Mesenchymal stem cell (in vitro differentiated cells and primary cell): ENCODE measurements at regions not wholly inside any gene's neighbourhood (a gene's known extent, or its start where the extent isn't known, plus 50 kb on each side); places are given as distances from the start of the nearest gene placed in this dataset.

Experiments used
- DNase-seq: peaks from one replicate; pipeline ENCODE4 v3.0.0-alpha.2; 2013
- H2AFZ ChIP-seq: one replicate; pipeline ENCODE4 v1.6.1; 2013; ENCODE audit warnings: low read depth, mild to moderate bottlenecking, control low read depth, inconsistent platforms, low read length, moderate library complexity
- H2AK5ac ChIP-seq: 2 replicates; pipeline ENCODE4 v1.6.1; 2013; ENCODE audit warnings: low read length, moderate library complexity, mild to moderate bottlenecking, inconsistent platforms; ENCODE audit not compliant: severe bottlenecking
- H2BK120ac ChIP-seq: one replicate; pipeline ENCODE4 v1.6.1; 2013; ENCODE audit warnings: low read depth, mild to moderate bottlenecking, inconsistent platforms, low read length, moderate library complexity
- H2BK12ac ChIP-seq, 2 experiments: one replicate each; pipeline ENCODE4 v1.6.1; 2013; ENCODE audit warnings: inconsistent platforms in 2 of 2, low read length in 2 of 2, mild to moderate bottlenecking in 2 of 2, moderate library complexity in 2 of 2, control low read depth in 1 of 2
- H2BK15ac ChIP-seq: one replicate; pipeline ENCODE4 v1.6.1; 2013; ENCODE audit warnings: mild to moderate bottlenecking, low read depth, inconsistent platforms; ENCODE audit not compliant: poor library complexity, severe bottlenecking
- H2BK5ac ChIP-seq: 2 replicates; pipeline ENCODE4 v1.6.1; 2013; ENCODE audit warnings: low read depth, mild to moderate bottlenecking, low read length, control low read depth, inconsistent platforms; ENCODE audit not compliant: poor library complexity, severe bottlenecking
- H3K14ac ChIP-seq, 2 experiments: one replicate each; pipeline ENCODE4 v1.6.1; 2013; ENCODE audit warnings: inconsistent platforms in 2 of 2, low read length in 2 of 2, control low read depth in 1 of 2, mild to moderate bottlenecking in 1 of 2, moderate library complexity in 1 of 2
- H3K18ac ChIP-seq, 2 experiments: one replicate each; pipeline ENCODE4 v1.6.1; 2013; ENCODE audit warnings: inconsistent platforms in 2 of 2, low read length in 2 of 2, control low read depth in 1 of 2, low read depth in 1 of 2, mild to moderate bottlenecking in 1 of 2
- H3K23ac ChIP-seq, 2 experiments: one replicate each; pipeline ENCODE4 v1.6.1; 2013; ENCODE audit warnings: inconsistent platforms in 2 of 2, low read length in 2 of 2, mild to moderate bottlenecking in 2 of 2, moderate library complexity in 2 of 2, control low read depth in 1 of 2
- H3K27ac ChIP-seq: 2 replicates; pipeline ENCODE4 v1.5.1; 2013; ENCODE audit warnings: mild to moderate bottlenecking, moderate library complexity, low read length, control low read depth, inconsistent platforms; ENCODE audit not compliant: poor library complexity, severe bottlenecking
- H3K27me3 ChIP-seq, 2 experiments: 2 replicates each; pipeline versions ENCODE4 v1.6.1 to v1.7.0; 2013; ENCODE audit warnings: low read length in 2 of 2, mild to moderate bottlenecking in 2 of 2, moderate library complexity in 2 of 2, control low read depth in 1 of 2, inconsistent platforms in 1 of 2; ENCODE audit not compliant: control insufficient read depth in 1 of 2, insufficient read depth in 1 of 2
- H3K36me3 ChIP-seq, 2 experiments: 2 replicates each; pipeline versions ENCODE4 v1.6.1 to v1.7.0; 2013; ENCODE audit warnings: low read length in 2 of 2, control low read depth in 1 of 2, inconsistent platforms in 1 of 2, low read depth in 1 of 2, mild to moderate bottlenecking in 1 of 2; ENCODE audit not compliant: insufficient read depth in 2 of 2, control insufficient read depth in 1 of 2
- H3K4ac ChIP-seq, 2 experiments: one replicate each; pipeline ENCODE4 v1.6.1; 2013; ENCODE audit warnings: inconsistent platforms in 2 of 2, low read length in 2 of 2, mild to moderate bottlenecking in 2 of 2, moderate library complexity in 2 of 2, control low read depth in 1 of 2, low read depth in 1 of 2
- H3K4me1 ChIP-seq: 2 replicates; pipeline ENCODE4 v1.6.1; 2013; ENCODE audit warnings: low read depth, low read length, control low read depth; ENCODE audit not compliant: control insufficient read depth, insufficient read depth
- H3K4me2 ChIP-seq: 2 replicates; pipeline ENCODE4 v1.6.1; 2013; ENCODE audit warnings: low read length, mild to moderate bottlenecking, inconsistent platforms; ENCODE audit not compliant: poor library complexity, severe bottlenecking
- H3K4me3 ChIP-seq, 2 experiments: 2 replicates each; pipeline versions ENCODE4 v1.5.1 to v1.7.0; 2013; ENCODE audit warnings: low read length in 2 of 2, mild to moderate bottlenecking in 2 of 2, control low read depth in 1 of 2, low read depth in 1 of 2; ENCODE audit not compliant: insufficient read depth in 1 of 2
- H3K79me1 ChIP-seq: replicated peaks from 2 replicates; pipeline ENCODE4 v1.6.1; 2013; ENCODE audit warnings: mild to moderate bottlenecking, control low read depth, low read length, inconsistent platforms; ENCODE audit not compliant: poor library complexity, severe bottlenecking
- H3K9ac ChIP-seq: 2 replicates; pipeline ENCODE4 v1.7.0; 2013; ENCODE audit warnings: mild to moderate bottlenecking, low read length, moderate library complexity
- H3K9me3 ChIP-seq: 2 replicates; pipeline ENCODE4 v1.7.0; 2013; ENCODE audit warnings: mild to moderate bottlenecking, low read length; ENCODE audit not compliant: control insufficient read depth
- H4K8ac ChIP-seq: one replicate; pipeline ENCODE4 v1.6.1; 2013; ENCODE audit warnings: inconsistent platforms, mild to moderate bottlenecking, low read length, moderate library complexity
- H4K91ac ChIP-seq: one replicate; pipeline ENCODE4 v1.6.1; 2013; ENCODE audit warnings: mild to moderate bottlenecking, low read length, inconsistent platforms
- WGBS: methylation state at CpG from one replicate; pipeline ENCODE4 v1.1.7; 2013; ENCODE audit warnings: mixed read lengths; 5-methylcytosine and 5-hydroxymethylcytosine counted together

DNA sequence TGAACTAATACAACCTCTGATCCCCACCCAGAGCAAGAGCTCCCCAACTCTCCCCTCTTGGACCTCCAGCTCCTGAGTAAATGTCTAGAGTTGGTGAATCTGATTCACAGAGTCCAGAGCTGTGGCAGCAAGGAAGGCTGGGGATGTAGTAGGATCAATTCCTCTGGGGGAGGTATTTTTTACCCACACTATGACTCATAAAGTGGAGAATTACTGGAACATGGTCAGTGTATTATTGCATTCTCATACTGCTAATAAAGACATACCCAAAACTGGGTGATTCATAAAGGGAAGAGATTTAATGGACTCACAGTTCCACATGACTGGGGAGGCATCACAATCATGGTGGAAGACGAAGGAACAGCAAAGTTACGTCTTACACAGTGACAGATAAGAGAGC lies 496.7 kb downstream of the EFNB2 start:
- Histone ChIP-seq H2AK5ac (no peak overlapping the region), H3K4me2 (no peak overlapping the region), H3K23ac (no peak overlapping the region), H2BK12ac (no peak overlapping the region), H4K8ac (no peak overlapping the region), H3K14ac (no peak overlapping the region), H3K36me3 (no peaks in the 10 kb centered on the region), H4K91ac (no peak overlapping the region), H3K4ac (no peak overlapping the region), H2BK120ac (no peak overlapping the region), H3K79me1 (no peaks in the 10 kb centered on the region), H2BK15ac (no peak overlapping the region), H3K18ac (peak overlapping the region; percentile 19 to 34), H3K27ac (peak overlapping the region; percentile 68), H3K9me3 (no peaks in the 10 kb centered on the region), H3K27me3 (no peaks in the 10 kb centered on the region), H3K4me3 (no peak overlapping the region), H3K4me1 (peaks cover 6% of the 10 kb centered on the region), H2AFZ (no peak overlapping the region), H3K9ac (no peak overlapping the region), H2BK5ac (no peak overlapping the region)
- peak; percentile 83 for DNase-seq
- WGBS: 74% methylated on average over 2 of the region's 2 CpGs

DNA sequence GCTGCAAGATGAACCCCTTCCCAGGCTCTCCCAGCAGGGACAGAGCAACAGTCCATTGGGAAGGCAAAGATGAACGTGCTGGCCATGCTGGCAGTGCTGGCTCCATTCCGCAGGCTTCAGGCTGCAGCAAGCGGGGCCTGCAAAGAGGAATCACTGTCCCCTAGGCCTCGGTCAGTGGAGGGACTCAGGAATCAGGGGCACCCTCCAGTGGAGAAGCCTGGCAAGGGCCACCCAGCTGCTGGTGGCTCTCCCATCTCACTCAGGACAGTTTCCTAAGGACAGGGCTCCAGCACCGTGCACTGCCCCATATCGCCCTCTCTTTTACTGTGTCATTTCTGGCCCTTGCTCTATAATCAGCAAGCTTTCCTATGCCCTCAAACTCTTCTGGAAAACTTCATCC lies 498.6 kb downstream of the EFNB2 start:
- Histone ChIP-seq H2AFZ (no peak overlapping the region), H3K36me3 (no peaks in the 10 kb centered on the region), H3K9me3 (no peaks in the 10 kb centered on the region), H3K9ac (no peak overlapping the region), H2BK5ac (no peak overlapping the region), H3K4me3 (no peak overlapping the region), H3K4me1 (peaks cover 6% of the 10 kb centered on the region), H3K27ac (no peak overlapping the region), H3K79me1 (no peaks in the 10 kb centered on the region), H4K91ac (no peak overlapping the region), H3K27me3 (no peaks in the 10 kb centered on the region), H3K23ac (no peak overlapping the region), H4K8ac (no peak overlapping the region), H3K4ac (no peak overlapping the region), H2BK120ac (no peak overlapping the region), H2AK5ac (no peak overlapping the region), H3K14ac (no peak overlapping the region), H3K4me2 (no peak overlapping the region), H2BK12ac (no peak overlapping the region), H2BK15ac (no peak overlapping the region), H3K18ac (peak overlapping the region in 1 of 2 experiments; percentile 56)
- WGBS: 98% methylated on average over 6 of the region's 6 CpGs
- DNase-seq: no peak

- Histone ChIP-seq H3K27ac (no peak overlapping the region), H2BK5ac (no peak overlapping the region), H3K4me1 (peaks cover 6% of the 10 kb centered on the region), H3K4me3 (no peak overlapping the region), H4K91ac (no peak overlapping the region), H3K36me3 (no peaks in the 10 kb centered on the region), H4K8ac (no peak overlapping the region), H2BK12ac (no peak overlapping the region), H3K79me1 (no peaks in the 10 kb centered on the region), H3K9me3 (no peaks in the 10 kb centered on the region), H3K9ac (peak overlapping the region; percentile 68), H3K4me2 (no peak overlapping the region), H3K14ac (peak overlapping the region in 1 of 2 experiments; percentile 11), H3K4ac (no peak overlapping the region), H2AFZ (peak overlapping the region; percentile 68), H2BK15ac (no peak overlapping the region), H2BK120ac (no peak overlapping the region), H3K18ac (peak overlapping the region in 1 of 2 experiments; percentile 48), H3K23ac (no peak overlapping the region), H3K27me3 (no peaks in the 10 kb centered on the region), H2AK5ac (no peak overlapping the region)
- 70% methylated on average over 6 of the region's 6 CpGs for WGBS
- DNase-seq: peak; percentile 16
Measured at GRCh38 chr13:106034201-106034600, 501.3 kb downstream of the EFNB2 start.

DNA sequence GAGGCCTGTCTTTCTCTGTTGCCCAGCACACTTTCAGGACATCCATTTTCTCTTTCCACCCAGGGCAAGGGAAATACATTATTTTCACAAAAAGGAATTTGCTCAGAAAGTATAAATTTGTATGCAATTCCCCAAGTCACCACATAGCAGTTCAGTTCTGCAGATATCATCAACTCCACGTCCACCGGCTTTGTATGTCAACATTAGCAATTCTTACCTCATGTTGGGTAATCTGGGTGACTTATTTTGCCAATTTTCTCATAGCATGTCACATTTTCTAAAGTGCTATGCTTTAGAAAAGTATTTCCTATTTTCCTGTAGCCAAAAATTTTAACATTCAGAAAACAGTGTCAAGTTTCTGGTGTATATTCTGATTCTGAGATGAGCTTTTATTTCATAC lies 501.8 kb downstream of the EFNB2 start:
- H3K4me1 ChIP-seq: peaks cover 6% of the 10 kb centered on the region
- H3K79me1 ChIP-seq: no peaks in the 10 kb centered on the region
- H3K9ac ChIP-seq: peak overlapping the region; percentile 68
- H3K18ac ChIP-seq: no peak overlapping the region
- peak; percentile 38 for DNase-seq
- no peak overlapping the region for H3K23ac ChIP-seq
- H3K27ac ChIP-seq: no peak overlapping the region
- H3K36me3 ChIP-seq: no peaks in the 10 kb centered on the region
- no peak overlapping the region for H2AFZ ChIP-seq
- no peak overlapping the region for H2AK5ac ChIP-seq
- H3K27me3 ChIP-seq: no peaks in the 10 kb centered on the region
- no peak overlapping the region for H3K4me2 ChIP-seq
- no peak overlapping the region for H3K4me3 ChIP-seq
- no peak overlapping the region for H4K91ac ChIP-seq
- no peak overlapping the region for H2BK5ac ChIP-seq
- no peak overlapping the region for H3K4ac ChIP-seq
- no peak overlapping the region for H3K14ac ChIP-seq
- no peak overlapping the region for H2BK120ac ChIP-seq
- H4K8ac ChIP-seq: no peak overlapping the region
- H3K9me3 ChIP-seq: no peaks in the 10 kb centered on the region
- 100% methylated on average over 1 of the region's 2 CpGs for WGBS
- H2BK12ac ChIP-seq: no peak overlapping the region
- no peak overlapping the region for H2BK15ac ChIP-seq
